Adrenal gland (tissue), 9 donors: ENCODE measurements at regions not wholly inside any gene's neighbourhood (a gene's known extent, or its start where the extent isn't known, plus 50 kb on each side); places are given as distances from the start of the nearest gene placed in this dataset.

Source experiments
- DNase-seq, 7 donors: peaks; one replicate each; pipeline ENCODE4 v3.0.0-alpha.2; 2019 to 2020
- H3K27ac ChIP-seq, 5 donors: fragments of 200-600 bp; sonication (generic) in 4 of 5; 1 replicate in 3 of 5; 2 replicates in 2 of 5; pipeline versions ENCODE4 v1.5.1 to v1.8.0; 2016 to 2020; ENCODE audit warnings: mild to moderate bottlenecking in 1 of 5
- H3K27me3 ChIP-seq: fragments of 200-600 bp; 2 replicates; pipeline ENCODE4 v1.8.0; 2021
- H3K36me3 ChIP-seq, 2 donors: fragments of 200-600 bp; replicated peaks in 1 of 2; 1 replicate in 1 of 2; 2 replicates in 1 of 2; pipeline versions ENCODE4 v1.5.1 to v1.8.0; 2018 to 2022
- H3K4me1 ChIP-seq, 2 donors: fragments of 200-600 bp; replicated peaks in 1 of 2; 1 replicate in 1 of 2; 2 replicates in 1 of 2; pipeline versions ENCODE4 v1.5.1 to v1.8.0; 2018 to 2021
- H3K4me3 ChIP-seq, 4 donors: fragments of 200-600 bp; sonication (generic) in 3 of 4; one replicate each; pipeline ENCODE4 v1.5.1; 2016 to 2018
- H3K9me3 ChIP-seq, 3 donors: fragments of 200-600 bp; sonication (generic) in 1 of 3; replicated peaks in 1 of 3; 1 replicate in 2 of 3; 2 replicates in 1 of 3; pipeline versions ENCODE4 v1.5.1 to v1.8.0; 2016 to 2021
- CTCF ChIP-seq, 6 experiments: fragments of 450-650 bp in 4 of 6; fragments of 200-600 bp in 2 of 6; sonication (generic) in 1 of 6; IDR thresholded peaks; 1 replicate in 5 of 6; 2 replicates in 1 of 6; pipeline versions ENCODE4 v1.5.1 to v1.8.0; 2016 to 2021; ENCODE audit warnings: antibody characterized with exemption in 6 of 6, mild to moderate bottlenecking in 2 of 6, moderate library complexity in 1 of 6
- POLR2A ChIP-seq, 2 donors: fragments of 450-650 bp; IDR thresholded peaks; one replicate each; pipeline ENCODE4 v1.6.1; 2017; ENCODE audit warnings: antibody characterized with exemption in 2 of 2, mild to moderate bottlenecking in 2 of 2, moderate library complexity in 1 of 2
- WGBS, 4 donors: extraction: QIAGEN DNeasy Blood & Tissue Kit in 2 of 4; methylation state at CpG; one replicate each; pipeline versions ENCODE4 v1.1.5 to v1.1.7; 2013 to 2017; 5-methylcytosine and 5-hydroxymethylcytosine counted together
- intact Hi-C, 2 donors: fragments of 100-400 bp; cut with DNase I; formaldehyde crosslinking; loops; one replicate each; pipeline versions ENCODE4 v1.14.1 to v1.15.0; 2022 to 2023
- donor health status: healthy with polysubstance abuse.
- donor health status: Bipolar disorder and iron deficiency.
- donor health status: DM: yes; HTN: yes; CAD: no.
- donor health status: DM: no; HTN: no; CAD: no.
- donor health status: DM: no; HTN: no; CAD: no.

- Histone ChIP-seq H3K9me3 (no peaks in the 10 kb centered on the region), H3K4me3 (no peak overlapping the region), H3K4me1 (no peaks in the 10 kb centered on the region), H3K27ac (no peak overlapping the region), H3K27me3 (no peaks in the 10 kb centered on the region), H3K36me3 (no peaks in the 10 kb centered on the region)
- intact Hi-C loops: no loop called here
- 78 to 94% (median 90%) methylated on average over 9 of the region's 9 CpGs for WGBS, 4 donors
- no peak for DNase-seq
- no peak for TF ChIP-seq CTCF (IDR thresholded peaks at IDR 0.05)
- TF ChIP-seq POLR2A (IDR thresholded peaks at IDR 0.05): no peak
Measured at GRCh38 chr20:48394415-48395081, 433.3 kb downstream of the PREX1 start.

- TF ChIP-seq CTCF (IDR thresholded peaks at IDR 0.05) (no peak), POLR2A (IDR thresholded peaks at IDR 0.05) (no peak)
- no peaks in the 10 kb centered on the region for H3K9me3 ChIP-seq
- intact Hi-C loops: no loop called here
- H3K4me1 ChIP-seq: no peaks in the 10 kb centered on the region
- H3K4me3 ChIP-seq: no peak overlapping the region
- H3K36me3 ChIP-seq: no peaks in the 10 kb centered on the region
- DNase-seq: no peak
- WGBS, 4 donors: 91 to 93% (median 91%) methylated on average over 12 of the region's 12 CpGs
- no peaks in the 10 kb centered on the region for H3K27me3 ChIP-seq
- no peak overlapping the region for H3K27ac ChIP-seq
Measured at GRCh38 chr20:48393737-48394314, 434.0 kb downstream of the PREX1 start.

GRCh38 chr20:48393311-48393685 lies 434.5 kb downstream of the PREX1 start:
- no peaks in the 10 kb centered on the region for H3K4me1 ChIP-seq
- H3K4me3 ChIP-seq: no peak overlapping the region
- no peak overlapping the region for H3K27ac ChIP-seq
- no peaks in the 10 kb centered on the region for H3K27me3 ChIP-seq
- TF ChIP-seq CTCF (IDR thresholded peaks at IDR 0.05) (no peak), POLR2A (IDR thresholded peaks at IDR 0.05) (no peak)
- 90 to 98% (median 96%) methylated on average over 8 of the region's 8 CpGs for WGBS, 4 donors
- no peaks in the 10 kb centered on the region for H3K36me3 ChIP-seq
- H3K9me3 ChIP-seq: no peaks in the 10 kb centered on the region
- intact Hi-C loops: no loop called here
- no peak for DNase-seq

GRCh38 chr20:48392407-48393310 lies 435.1 kb downstream of the PREX1 start:
- no peaks in the 10 kb centered on the region for H3K4me1 ChIP-seq
- TF ChIP-seq CTCF (IDR thresholded peaks at IDR 0.05) (no peak), POLR2A (IDR thresholded peaks at IDR 0.05) (no peak)
- intact Hi-C loops: no loop called here
- DNase-seq: no peak
- H3K27me3 ChIP-seq: no peaks in the 10 kb centered on the region
- H3K27ac ChIP-seq: no peak overlapping the region
- 88 to 94% (median 91%) methylated on average over 11 to 13 of the region's 13 CpGs for WGBS, 4 donors
- H3K9me3 ChIP-seq: no peaks in the 10 kb centered on the region
- H3K4me3 ChIP-seq: no peak overlapping the region
- no peaks in the 10 kb centered on the region for H3K36me3 ChIP-seq
